ENCODE measurements at regions not wholly inside any gene's neighbourhood (a gene's known extent, or its start where the extent isn't known, plus 50 kb on each side); places are given as distances from the start of the nearest gene placed in this dataset.

DNA sequence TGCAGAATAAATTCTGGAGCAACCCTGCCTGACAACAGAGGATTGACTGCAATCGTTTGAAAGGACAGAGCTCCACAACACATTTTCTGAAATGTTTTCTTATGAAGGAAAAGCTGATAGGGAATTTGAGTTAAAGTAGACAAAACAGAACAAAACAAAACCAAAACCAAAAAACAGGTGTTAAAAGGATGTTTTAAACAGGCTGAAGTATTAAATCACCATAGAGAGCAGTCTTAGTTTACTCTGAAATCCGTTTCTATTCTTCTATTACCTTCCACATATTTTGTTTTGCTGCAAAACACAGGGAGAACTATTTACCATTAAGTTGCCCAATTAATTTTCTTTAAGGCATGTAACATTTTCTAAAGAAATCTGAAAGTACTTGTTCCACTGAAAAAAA is 93.4 kb upstream of the MLIP start:
- DNase-seq (ENCODE audit: low read depth), result no peak

DNA sequence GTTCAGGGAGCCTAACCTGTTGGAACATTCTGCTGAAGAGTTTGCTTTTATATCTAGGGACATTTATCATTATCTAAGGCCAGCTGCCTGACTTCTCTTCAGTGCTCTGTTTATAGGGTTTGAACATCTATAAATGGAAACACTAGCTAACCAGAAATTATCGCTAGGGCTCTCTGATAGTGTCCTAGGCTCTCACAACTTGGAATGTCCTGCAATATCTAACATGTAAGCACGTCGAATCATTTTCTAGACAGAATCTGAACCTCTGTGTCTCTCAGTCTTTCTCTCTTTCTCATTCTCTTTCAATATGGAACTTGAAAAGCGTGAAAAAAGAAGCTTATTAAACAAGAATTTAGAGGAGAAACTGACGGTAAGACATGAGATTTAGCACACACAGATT is 92.5 kb upstream of the MLIP start:
- H3K4me3 ChIP-seq (ENCODE audit: low read depth, low read length), result no peak overlapping the region
- no peak for DNase-seq (ENCODE audit: low read depth)
- TF ChIP-seq, protein P1, sequence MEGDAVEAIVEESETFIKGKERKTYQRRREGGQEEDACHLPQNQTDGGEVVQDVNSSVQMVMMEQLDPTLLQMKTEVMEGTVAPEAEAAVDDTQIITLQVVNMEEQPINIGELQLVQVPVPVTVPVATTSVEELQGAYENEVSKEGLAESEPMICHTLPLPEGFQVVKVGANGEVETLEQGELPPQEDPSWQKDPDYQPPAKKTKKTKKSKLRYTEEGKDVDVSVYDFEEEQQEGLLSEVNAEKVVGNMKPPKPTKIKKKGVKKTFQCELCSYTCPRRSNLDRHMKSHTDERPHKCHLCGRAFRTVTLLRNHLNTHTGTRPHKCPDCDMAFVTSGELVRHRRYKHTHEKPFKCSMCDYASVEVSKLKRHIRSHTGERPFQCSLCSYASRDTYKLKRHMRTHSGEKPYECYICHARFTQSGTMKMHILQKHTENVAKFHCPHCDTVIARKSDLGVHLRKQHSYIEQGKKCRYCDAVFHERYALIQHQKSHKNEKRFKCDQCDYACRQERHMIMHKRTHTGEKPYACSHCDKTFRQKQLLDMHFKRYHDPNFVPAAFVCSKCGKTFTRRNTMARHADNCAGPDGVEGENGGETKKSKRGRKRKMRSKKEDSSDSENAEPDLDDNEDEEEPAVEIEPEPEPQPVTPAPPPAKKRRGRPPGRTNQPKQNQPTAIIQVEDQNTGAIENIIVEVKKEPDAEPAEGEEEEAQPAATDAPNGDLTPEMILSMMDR (IDR thresholded peaks at IDR 0.05; ENCODE audit: control insufficient read depth, extremely low read depth, insufficient read depth), result no peak

More for the DNA sequence above, 93.4 kb upstream of the MLIP start:
- TF ChIP-seq, protein P1 (IDR thresholded peaks at IDR 0.05; ENCODE audit: control insufficient read depth, extremely low read depth, insufficient read depth), result no peak
- H3K4me3 ChIP-seq (ENCODE audit: low read depth, low read length), result no peak overlapping the region

DNA sequence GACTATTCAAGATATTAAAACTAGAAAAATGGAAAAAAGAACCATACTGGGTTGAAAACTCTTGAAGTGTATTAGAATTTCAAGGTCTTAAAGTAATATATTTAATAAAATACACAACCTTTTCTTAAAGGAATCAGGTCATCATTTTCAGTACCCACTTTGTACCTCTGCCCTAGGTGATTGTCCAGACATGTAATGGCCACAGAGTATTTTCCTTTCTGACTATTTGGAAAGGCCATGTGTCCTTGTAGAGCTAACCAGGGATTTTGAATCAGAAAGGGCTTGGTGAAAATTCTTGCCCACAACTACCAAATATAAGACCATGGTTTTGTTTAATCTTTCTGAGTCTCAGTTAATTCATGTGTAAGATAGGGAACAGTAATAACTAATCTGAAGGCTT is 91.4 kb upstream of the MLIP start:
- no peak overlapping the region for H3K4me3 ChIP-seq (ENCODE audit: low read depth, low read length)

DNA sequence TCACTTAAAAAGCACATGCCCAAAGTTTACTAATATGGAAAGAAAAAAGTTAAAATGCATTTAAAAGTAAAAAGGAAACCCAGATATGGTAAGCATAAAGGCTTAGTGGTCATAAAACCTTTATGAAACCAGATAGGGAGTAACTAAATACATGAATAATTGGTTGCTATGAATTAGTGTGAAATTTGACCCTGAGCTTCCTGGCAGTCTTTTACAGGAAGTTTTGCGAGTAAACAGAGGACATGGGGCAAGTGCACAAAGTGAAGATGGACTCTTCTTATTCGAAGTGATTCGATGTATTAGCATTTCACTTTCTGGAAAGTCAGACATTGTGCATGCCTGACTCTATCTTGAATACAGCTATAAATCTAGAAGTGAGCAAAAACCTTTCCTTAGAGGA is 90.9 kb upstream of the MLIP start:
- no peak overlapping the region for H3K4me3 ChIP-seq (ENCODE audit: low read depth, low read length)
- peak; percentile 10 for DNase-seq (ENCODE audit: low read depth)
- TF ChIP-seq, protein P1 (IDR thresholded peaks at IDR 0.05; ENCODE audit: control insufficient read depth, extremely low read depth, insufficient read depth), result no peak

More for the DNA sequence above, 91.4 kb upstream of the MLIP start:
- no peak for DNase-seq (ENCODE audit: low read depth)
- TF ChIP-seq, protein P1 (IDR thresholded peaks at IDR 0.05; ENCODE audit: control insufficient read depth, extremely low read depth, insufficient read depth), result no peak

DNA sequence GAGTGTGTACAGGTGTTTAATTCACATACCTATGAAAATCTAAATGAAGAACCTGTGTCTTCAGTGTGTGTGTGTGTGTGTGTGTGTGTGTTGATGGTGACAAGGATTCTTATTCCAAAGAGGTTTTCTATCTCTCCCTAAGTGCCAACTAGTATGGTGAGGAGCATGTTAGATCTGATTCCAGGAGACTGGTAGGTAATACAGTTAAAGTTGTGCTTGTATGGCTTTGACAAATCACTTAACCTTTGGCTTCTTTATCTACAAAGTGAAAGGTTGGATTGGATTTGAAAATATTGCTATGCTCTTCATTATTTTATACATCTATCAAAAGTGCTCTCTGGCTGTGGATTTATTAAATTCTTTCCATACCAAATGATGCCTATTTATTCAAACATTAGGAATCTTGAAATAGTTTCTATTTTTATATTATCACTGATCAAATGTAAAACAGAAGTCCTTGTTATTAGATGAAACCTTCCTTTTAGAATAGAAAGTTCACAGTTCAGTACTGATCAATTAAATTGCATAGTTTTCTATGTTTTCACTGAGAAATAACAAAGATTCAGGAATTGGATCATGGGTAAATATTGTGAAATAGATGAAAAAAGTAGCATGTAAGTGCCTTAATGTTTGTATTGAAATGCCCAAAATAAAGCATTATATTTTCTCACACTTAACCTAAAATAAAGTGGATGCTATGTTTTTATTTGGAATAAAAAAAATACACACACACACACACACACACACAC is 84.4 kb upstream of the MLIP start:
- TF ChIP-seq, protein P1 (IDR thresholded peaks at IDR 0.05; ENCODE audit: control insufficient read depth, extremely low read depth, insufficient read depth), result no peak
- no peak overlapping the region for H3K4me3 ChIP-seq (ENCODE audit: low read depth, low read length)
- no peak for DNase-seq (ENCODE audit: low read depth)

DNA sequence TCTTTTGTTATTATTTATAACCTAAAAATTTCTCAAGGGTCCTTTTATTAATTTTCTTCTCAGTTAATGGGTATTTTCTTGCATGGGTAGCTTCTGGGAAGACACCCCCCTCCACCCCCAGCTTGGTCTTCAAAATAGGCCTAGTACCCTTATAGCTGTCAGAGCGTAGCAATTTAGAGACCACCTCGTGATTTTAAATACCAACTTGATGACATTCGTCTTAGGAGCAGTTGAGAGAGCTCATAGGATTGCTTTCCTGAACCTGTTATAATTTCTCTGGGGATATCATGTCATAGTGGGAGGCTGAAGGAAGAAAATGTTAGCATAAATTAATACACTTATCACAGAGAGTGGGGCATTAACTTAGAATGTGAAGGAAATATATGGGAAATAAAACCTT is 83.1 kb upstream of the MLIP start:
- DNase-seq (ENCODE audit: low read depth), result no peak
- TF ChIP-seq, protein P1 (IDR thresholded peaks at IDR 0.05; ENCODE audit: control insufficient read depth, extremely low read depth, insufficient read depth), result no peak
- H3K4me3 ChIP-seq (ENCODE audit: low read depth, low read length), result no peak overlapping the region

- TF ChIP-seq, protein P1 (IDR thresholded peaks at IDR 0.05; ENCODE audit: control insufficient read depth, extremely low read depth, insufficient read depth), result no peak
- no peak for DNase-seq (ENCODE audit: low read depth)
- H3K4me3 ChIP-seq (ENCODE audit: low read depth, low read length), result no peak overlapping the region
These were observed 82.1 kb upstream of the MLIP start for GRCh38 chr6:54029187-54029586.
